KMS-11 (cell line): ENCODE measurements at regions not wholly inside any gene's neighbourhood (a gene's known extent, or its start where the extent isn't known, plus 50 kb on each side); places are given as distances from the start of the nearest gene placed in this dataset.

Source experiments
- H2AFZ ChIP-seq: fragments of 200-600 bp; sonication (generic); 2 replicates; pipeline ENCODE4 v1.6.1; 2016; ENCODE audit warnings: antibody characterized with exemption, mixed run types, low read depth
- H3K27ac ChIP-seq: fragments of 200-600 bp; sonication (generic); 2 replicates; pipeline ENCODE4 v1.6.1; 2016; ENCODE audit warnings: mild to moderate bottlenecking, mixed run types
- H3K27me3 ChIP-seq: fragments of 200-600 bp; sonication (generic); 2 replicates; pipeline ENCODE4 v1.6.1; 2017; ENCODE audit warnings: mild to moderate bottlenecking, low read depth, mixed run types, moderate library complexity; ENCODE audit not compliant: insufficient read depth
- H3K36me3 ChIP-seq: fragments of 200-600 bp; sonication (generic); 2 replicates; pipeline ENCODE4 v1.6.1; 2017; ENCODE audit warnings: mild to moderate bottlenecking, mixed run types; ENCODE audit not compliant: insufficient read depth
- H3K4me1 ChIP-seq: fragments of 200-600 bp; sonication (generic); 2 replicates; pipeline ENCODE4 v1.6.1; 2016; ENCODE audit warnings: mild to moderate bottlenecking, low read depth, mixed run types; ENCODE audit not compliant: poor library complexity, severe bottlenecking
- H3K4me2 ChIP-seq: fragments of 200-600 bp; sonication (generic); 2 replicates; pipeline ENCODE4 v1.7.0; 2016; ENCODE audit warnings: mild to moderate bottlenecking, mixed run types
- H3K4me3 ChIP-seq: fragments of 200-600 bp; sonication (generic); IDR thresholded peaks from 2 replicates; pipeline ENCODE4 v1.6.1; 2017; ENCODE audit warnings: low read depth, low read length, mixed read lengths; ENCODE audit not compliant: insufficient read depth
- H3K79me2 ChIP-seq: fragments of 200-600 bp; sonication (generic); 2 replicates; pipeline ENCODE4 v1.6.1; 2016; ENCODE audit warnings: low read depth, mixed run types; ENCODE audit not compliant: insufficient read depth
- H3K9ac ChIP-seq: fragments of 200-600 bp; sonication (generic); 2 replicates; pipeline ENCODE4 v1.6.1; 2016; ENCODE audit warnings: mild to moderate bottlenecking, mixed run types
- H4K20me1 ChIP-seq: fragments of 200-600 bp; sonication (generic); 2 replicates; pipeline ENCODE4 v1.6.1; 2016; ENCODE audit warnings: mild to moderate bottlenecking, mixed run types; ENCODE audit not compliant: insufficient read depth
- CTCF ChIP-seq: fragments of 200-600 bp; sonication (generic); conservative IDR thresholded peaks from 2 replicates; pipeline ENCODE4 v1.6.1; 2017; ENCODE audit warnings: low read depth, mild to moderate bottlenecking, antibody characterized with exemption, low read length, moderate library complexity, mixed read lengths

GRCh38 chr12:69084816-69085378, 151.9 kb upstream of the CPM start:
- H4K20me1 ChIP-seq, result no peaks in the 10 kb centered on the region
- H3K36me3 ChIP-seq, result no peaks in the 10 kb centered on the region
- no peak overlapping the region for H3K4me2 ChIP-seq
- H3K9ac ChIP-seq, result no peak overlapping the region
- no peaks in the 10 kb centered on the region for H3K79me2 ChIP-seq
- no peak for TF ChIP-seq CTCF
- no peak overlapping the region for H3K4me3 ChIP-seq
- H3K27me3 ChIP-seq, result no peaks in the 10 kb centered on the region
- H3K27ac ChIP-seq, result no peak overlapping the region
- H2AFZ ChIP-seq, result no peak overlapping the region
- no peaks in the 10 kb centered on the region for H3K4me1 ChIP-seq

- H3K4me2 ChIP-seq, result no peak overlapping the region
Measured at GRCh38 chr12:69085852-69086251, 152.9 kb upstream of the CPM start.

GRCh38 chr12:69087986-69088385, 151.4 kb upstream of the CPSF6 start:
- H3K27me3 ChIP-seq, result no peaks in the 10 kb centered on the region
- no peaks in the 10 kb centered on the region for H3K4me1 ChIP-seq
- no peaks in the 10 kb centered on the region for H3K36me3 ChIP-seq
- H3K79me2 ChIP-seq, result no peaks in the 10 kb centered on the region
- no peak overlapping the region for H3K4me3 ChIP-seq
- H3K27ac ChIP-seq, result no peak overlapping the region
- no peak overlapping the region for H3K9ac ChIP-seq
- no peaks in the 10 kb centered on the region for H4K20me1 ChIP-seq
- no peak overlapping the region for H3K4me2 ChIP-seq
- TF ChIP-seq CTCF, result no peak
- no peak overlapping the region for H2AFZ ChIP-seq

More at GRCh38 chr12:69085852-69086251, 152.9 kb upstream of the CPM start:
- Histone ChIP-seq H3K4me3 (no peak overlapping the region), H3K27ac (no peak overlapping the region), H3K4me1 (no peaks in the 10 kb centered on the region), H3K79me2 (no peaks in the 10 kb centered on the region), H3K27me3 (no peaks in the 10 kb centered on the region), H3K36me3 (no peaks in the 10 kb centered on the region), H3K9ac (no peak overlapping the region), H2AFZ (no peak overlapping the region), H4K20me1 (no peaks in the 10 kb centered on the region)
- TF ChIP-seq CTCF, result no peak

- H3K27ac ChIP-seq, result no peak overlapping the region
- TF ChIP-seq CTCF, result no peak
- no peak overlapping the region for H3K4me2 ChIP-seq
- no peaks in the 10 kb centered on the region for H3K4me1 ChIP-seq
- no peaks in the 10 kb centered on the region for H4K20me1 ChIP-seq
- H2AFZ ChIP-seq, result no peak overlapping the region
- no peaks in the 10 kb centered on the region for H3K36me3 ChIP-seq
- no peak overlapping the region for H3K4me3 ChIP-seq
- H3K27me3 ChIP-seq, result no peaks in the 10 kb centered on the region
- no peaks in the 10 kb centered on the region for H3K79me2 ChIP-seq
- no peak overlapping the region for H3K9ac ChIP-seq
Measured at GRCh38 chr12:69090722-69091121, 148.6 kb upstream of the CPSF6 start.
